Loucy (cell line): ENCODE measurements at regions not wholly inside any gene's neighbourhood (a gene's known extent, or its start where the extent isn't known, plus 50 kb on each side); places are given as distances from the start of the nearest gene placed in this dataset.

Experiments used
- EZH2phosphoT487 ChIP-seq: fragments of 200-600 bp; IDR thresholded peaks from 2 replicates; pipeline ENCODE4 v1.6.1; 2018; ENCODE audit warnings: antibody characterized with exemption, mild to moderate bottlenecking, moderate library complexity, borderline replicate concordance
- TF ChIP-seq, protein P1 (sequence below): fragments of 200-600 bp; sonication (generic); conservative IDR thresholded peaks from 2 replicates; pipeline ENCODE4 v1.5.1; 2014; ENCODE audit warnings: mild to moderate bottlenecking, antibody characterized with exemption, low read length

DNA sequence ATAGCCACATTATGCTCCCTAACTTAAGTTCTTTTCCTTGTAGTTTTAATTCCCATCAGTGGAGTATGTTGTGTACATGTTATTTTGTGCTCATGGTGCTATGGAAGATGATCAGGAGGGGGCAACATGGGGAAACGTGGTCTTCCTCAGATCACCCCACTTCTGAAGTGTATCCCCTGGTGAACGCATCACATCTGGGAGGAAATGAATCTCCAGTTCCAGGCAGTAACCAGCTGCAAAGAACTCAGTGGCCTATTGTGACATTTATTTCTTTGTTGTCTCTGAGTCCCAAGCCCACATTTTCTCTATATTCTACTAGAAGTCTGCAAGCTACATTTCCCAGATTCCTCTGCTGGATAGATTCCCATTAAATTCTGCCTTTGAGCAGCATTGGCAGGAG, 217.0 kb downstream of the SATB1 start:
- TF ChIP-seq, protein P1, sequence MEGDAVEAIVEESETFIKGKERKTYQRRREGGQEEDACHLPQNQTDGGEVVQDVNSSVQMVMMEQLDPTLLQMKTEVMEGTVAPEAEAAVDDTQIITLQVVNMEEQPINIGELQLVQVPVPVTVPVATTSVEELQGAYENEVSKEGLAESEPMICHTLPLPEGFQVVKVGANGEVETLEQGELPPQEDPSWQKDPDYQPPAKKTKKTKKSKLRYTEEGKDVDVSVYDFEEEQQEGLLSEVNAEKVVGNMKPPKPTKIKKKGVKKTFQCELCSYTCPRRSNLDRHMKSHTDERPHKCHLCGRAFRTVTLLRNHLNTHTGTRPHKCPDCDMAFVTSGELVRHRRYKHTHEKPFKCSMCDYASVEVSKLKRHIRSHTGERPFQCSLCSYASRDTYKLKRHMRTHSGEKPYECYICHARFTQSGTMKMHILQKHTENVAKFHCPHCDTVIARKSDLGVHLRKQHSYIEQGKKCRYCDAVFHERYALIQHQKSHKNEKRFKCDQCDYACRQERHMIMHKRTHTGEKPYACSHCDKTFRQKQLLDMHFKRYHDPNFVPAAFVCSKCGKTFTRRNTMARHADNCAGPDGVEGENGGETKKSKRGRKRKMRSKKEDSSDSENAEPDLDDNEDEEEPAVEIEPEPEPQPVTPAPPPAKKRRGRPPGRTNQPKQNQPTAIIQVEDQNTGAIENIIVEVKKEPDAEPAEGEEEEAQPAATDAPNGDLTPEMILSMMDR = no peak
- TF ChIP-seq EZH2phosphoT487 = no peak
